Peyer's patch (tissue), 4 donors: ENCODE measurements at regions not wholly inside any gene's neighbourhood (a gene's known extent, or its start where the extent isn't known, plus 50 kb on each side); places are given as distances from the start of the nearest gene placed in this dataset.

Experiments
- CTCF ChIP-seq, 6 experiments: fragments of 450-650 bp in 4 of 6; fragments of 200-600 bp in 2 of 6; sonication (generic) in 1 of 6; IDR thresholded peaks; one replicate each; pipeline ENCODE4 v1.5.1; 2017 to 2019; ENCODE audit warnings: antibody characterized with exemption in 6 of 6, mild to moderate bottlenecking in 3 of 6, moderate library complexity in 1 of 6
- POLR2A ChIP-seq, 2 donors: fragments of 450-650 bp; IDR thresholded peaks; one replicate each; pipeline ENCODE4 v1.5.1; 2017; ENCODE audit warnings: antibody characterized with exemption in 2 of 2, mild to moderate bottlenecking in 2 of 2, moderate library complexity in 2 of 2

- TF ChIP-seq CTCF (IDR thresholded peaks at IDR 0.05) (no peak), POLR2A (IDR thresholded peaks at IDR 0.05) (no peak)
Observed at GRCh38 chr20:40109136-40109535, 579.9 kb downstream of the MAFB start.
